ENCODE measurements at regions not wholly inside any gene's neighbourhood (a gene's known extent, or its start where the extent isn't known, plus 50 kb on each side); places are given as distances from the start of the nearest gene placed in this dataset.

- TF ChIP-seq CTCF (IDR thresholded peaks at IDR 0.05; ENCODE audit: low read depth, low read length) (no peak), POLR2A (IDR thresholded peaks at IDR 0.05; ENCODE audit: extremely low read depth, insufficient read length) (no peak), MYC (IDR thresholded peaks at IDR 0.05; ENCODE audit: low read depth, low read length) (no peak)
Observed at GRCh38 chr4:112848911-112849310, 200.5 kb upstream of the ANK2 start.

All from NB4 (cell line).